ENCODE measurements at regions not wholly inside any gene's neighbourhood (a gene's known extent, or its start where the extent isn't known, plus 50 kb on each side); places are given as distances from the start of the nearest gene placed in this dataset.

- TF ChIP-seq CTCF (IDR thresholded peaks at IDR 0.05 in 2 of 3, conservative IDR thresholded peaks at IDR 0.05 in 1 of 3; ENCODE audit: insufficient read depth in 2 of 3, low read depth in 1 of 3, low read length in 3 of 3) (no peak), GABPA (tag; conservative IDR thresholded peaks at IDR 0.05; ENCODE audit: low read depth) (no peak), ATF2 (CRISPR knock-in tag; IDR thresholded peaks at IDR 0.05) (no peak), MAZ (CRISPR knock-in tag; conservative IDR thresholded peaks at IDR 0.05 in 1 of 2, IDR thresholded peaks at IDR 0.05 in 1 of 2) (no peak), NCOR1 (IDR thresholded peaks at IDR 0.05) (no peak), MNT (conservative IDR thresholded peaks at IDR 0.05) (no peak), ZNF165 (CRISPR knock-in tag; IDR thresholded peaks at IDR 0.05; ENCODE audit: borderline replicate concordance) (no peak), TCFL5 (CRISPR knock-in tag; conservative IDR thresholded peaks at IDR 0.05) (no peak), USF1 (CRISPR knock-in tag; IDR thresholded peaks at IDR 0.05) (no peak), RAD21 (CRISPR knock-in tag; conservative IDR thresholded peaks at IDR 0.05 in 1 of 2, IDR thresholded peaks at IDR 0.05 in 1 of 2) (no peak), SP1 (CRISPR knock-in tag; IDR thresholded peaks at IDR 0.05) (no peak), KLF1 (tag; IDR thresholded peaks at IDR 0.05) (no peak)
Observed at GRCh38 chr13:108156749-108157148, 58.6 kb downstream of the LIG4 start.

All from K562 (cell line).